Sigmoid colon (tissue), 4 donors: ENCODE measurements at regions not wholly inside any gene's neighbourhood (a gene's known extent, or its start where the extent isn't known, plus 50 kb on each side); places are given as distances from the start of the nearest gene placed in this dataset.

Experiments used
- CTCF ChIP-seq, 4 experiments: fragments of 450-650 bp in 3 of 4; fragments of 200-600 bp in 1 of 4; IDR thresholded peaks; one replicate each; pipeline ENCODE4 v1.5.1; 2016 to 2019; ENCODE audit warnings: antibody characterized with exemption in 4 of 4, mild to moderate bottlenecking in 3 of 4, moderate library complexity in 2 of 4
- EP300 ChIP-seq, 4 donors: sonication (generic); formaldehyde crosslinking; IDR thresholded peaks; one replicate each; pipeline ENCODE4 v1.6.1; 2017; ENCODE audit warnings: antibody characterized with exemption in 4 of 4

- no peak for TF ChIP-seq CTCF (IDR thresholded peaks at IDR 0.05)
- TF ChIP-seq EP300 (IDR thresholded peaks at IDR 0.05), result peak in 1 of 4 donors; percentile 3
Observed at GRCh38 chr4:26217961-26218676, 102.7 kb upstream of the RBPJ start.
